Ectodermal cell (in vitro differentiated cells): ENCODE measurements at regions not wholly inside any gene's neighbourhood (a gene's known extent, or its start where the extent isn't known, plus 50 kb on each side); places are given as distances from the start of the nearest gene placed in this dataset.

ENCODE experiments used
- H3K27ac ChIP-seq: 2 replicates; pipeline ENCODE4 v1.7.0; 2013; ENCODE audit warnings: mild to moderate bottlenecking, low read depth, low read length; ENCODE audit not compliant: insufficient read depth, poor library complexity, severe bottlenecking
- H3K27me3 ChIP-seq: 2 replicates; pipeline ENCODE4 v1.7.0; 2013; ENCODE audit warnings: mild to moderate bottlenecking, low read length; ENCODE audit not compliant: insufficient read depth, control insufficient read depth, poor library complexity, severe bottlenecking
- H3K36me3 ChIP-seq: one replicate; pipeline ENCODE4 v1.7.0; 2013; ENCODE audit warnings: low read length; ENCODE audit not compliant: control insufficient read depth, insufficient read depth
- H3K4me1 ChIP-seq: one replicate; pipeline ENCODE4 v1.7.0; 2013; ENCODE audit warnings: low read length; ENCODE audit not compliant: control insufficient read depth, insufficient read depth
- H3K4me3 ChIP-seq: 2 replicates; pipeline ENCODE4 v1.7.0; 2013; ENCODE audit warnings: low read depth, low read length, control low read depth; ENCODE audit not compliant: insufficient read depth
- H3K9me3 ChIP-seq: 2 replicates; pipeline ENCODE4 v1.7.0; 2013; ENCODE audit warnings: mild to moderate bottlenecking, low read length, moderate library complexity; ENCODE audit not compliant: control insufficient read depth
- WGBS, 2 experiments: methylation state at CpG; one replicate each; pipeline ENCODE4 v1.1.7; 2013; ENCODE audit warnings: missing lambda C conversion rate in 2 of 2; 5-methylcytosine and 5-hydroxymethylcytosine counted together

- 85 to 87% methylated on average over 11 of the region's 11 CpGs for WGBS, 2 experiments
- Histone ChIP-seq H3K36me3 (no peaks in the 10 kb centered on the region), H3K4me3 (no peak overlapping the region), H3K9me3 (no peaks in the 10 kb centered on the region), H3K27me3 (no peaks in the 10 kb centered on the region), H3K27ac (no peak overlapping the region), H3K4me1 (no peaks in the 10 kb centered on the region)
These were observed 262.5 kb upstream of the IGF1R start for GRCh38 chr15:98385752-98386381.

DNA sequence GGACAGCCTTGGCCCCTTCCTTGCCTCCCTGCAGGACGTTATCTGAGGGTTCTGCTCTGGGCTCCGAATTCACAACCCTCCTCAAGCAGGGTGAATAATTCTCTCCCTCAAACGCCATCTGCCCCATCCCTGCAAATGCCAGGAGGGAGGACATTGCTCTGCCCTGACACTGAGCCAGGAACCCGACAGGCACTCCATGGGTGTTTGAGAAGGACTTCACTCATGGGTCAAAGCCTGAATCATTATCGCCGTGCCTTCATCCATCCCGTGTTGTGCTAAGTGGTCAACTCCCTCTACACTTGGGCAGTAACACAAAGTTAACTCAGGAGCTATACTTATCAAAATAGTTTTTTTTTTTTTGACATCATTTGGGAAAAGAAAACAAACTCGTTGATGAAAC lies 261.8 kb upstream of the IGF1R start:
- no peak overlapping the region for H3K4me3 ChIP-seq
- WGBS, 2 experiments = 91 to 94% methylated on average over 8 of the region's 8 CpGs
- no peaks in the 10 kb centered on the region for H3K9me3 ChIP-seq

GRCh38 chr15:98387866-98388265 lies 260.5 kb upstream of the IGF1R start:
- 65 to 89% methylated on average over 2 of the region's 2 CpGs for WGBS, 2 experiments
- Histone ChIP-seq H3K4me1 (no peaks in the 10 kb centered on the region), H3K36me3 (no peaks in the 10 kb centered on the region), H3K9me3 (no peaks in the 10 kb centered on the region), H3K27ac (no peak overlapping the region), H3K4me3 (no peak overlapping the region), H3K27me3 (no peaks in the 10 kb centered on the region)

More for the DNA sequence above, 261.8 kb upstream of the IGF1R start:
- Histone ChIP-seq H3K4me1 (no peaks in the 10 kb centered on the region), H3K36me3 (no peaks in the 10 kb centered on the region), H3K27ac (no peak overlapping the region), H3K27me3 (no peaks in the 10 kb centered on the region)

DNA sequence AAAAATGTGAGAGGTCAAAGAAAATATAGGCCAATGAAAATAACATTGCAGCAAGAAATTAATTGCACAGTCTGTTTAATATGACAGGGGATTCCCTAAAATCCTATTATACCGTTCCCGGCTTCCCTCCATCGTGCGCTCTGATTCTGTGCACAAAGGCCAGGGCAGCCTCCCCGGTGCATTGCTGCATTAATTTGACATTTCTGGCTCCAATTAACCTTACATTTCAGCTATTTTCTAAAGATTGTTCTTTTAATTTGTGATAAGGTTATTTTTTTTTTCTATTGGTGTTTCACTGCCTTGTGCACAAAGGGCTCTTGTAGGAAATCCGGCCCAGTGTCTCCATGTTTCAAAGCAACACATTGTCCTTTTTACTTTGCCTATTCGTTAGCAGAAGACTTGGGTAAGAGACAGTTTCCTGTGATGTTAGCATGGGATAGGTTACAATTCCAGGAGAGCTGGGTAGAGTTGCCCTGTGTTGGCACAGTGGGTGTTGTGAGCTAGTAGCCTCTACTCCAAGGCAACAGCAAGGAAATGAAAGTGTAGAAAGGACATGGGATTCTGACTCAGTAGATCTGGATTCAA lies 257.3 kb upstream of the IGF1R start:
- H3K27me3 ChIP-seq = no peaks in the 10 kb centered on the region
- H3K9me3 ChIP-seq = no peaks in the 10 kb centered on the region
- WGBS, 2 experiments = 97 to 99% methylated on average over 7 of the region's 7 CpGs
- no peak overlapping the region for H3K4me3 ChIP-seq
- no peaks in the 10 kb centered on the region for H3K36me3 ChIP-seq
- H3K4me1 ChIP-seq = no peaks in the 10 kb centered on the region
- no peak overlapping the region for H3K27ac ChIP-seq

GRCh38 chr15:98391568-98391967 lies 256.8 kb upstream of the IGF1R start:
- Histone ChIP-seq H3K4me3 (no peak overlapping the region), H3K36me3 (no peaks in the 10 kb centered on the region), H3K9me3 (no peaks in the 10 kb centered on the region), H3K27me3 (no peaks in the 10 kb centered on the region), H3K4me1 (no peaks in the 10 kb centered on the region), H3K27ac (no peak overlapping the region)
- 92 to 93% methylated on average over 7 of the region's 7 CpGs for WGBS, 2 experiments

DNA sequence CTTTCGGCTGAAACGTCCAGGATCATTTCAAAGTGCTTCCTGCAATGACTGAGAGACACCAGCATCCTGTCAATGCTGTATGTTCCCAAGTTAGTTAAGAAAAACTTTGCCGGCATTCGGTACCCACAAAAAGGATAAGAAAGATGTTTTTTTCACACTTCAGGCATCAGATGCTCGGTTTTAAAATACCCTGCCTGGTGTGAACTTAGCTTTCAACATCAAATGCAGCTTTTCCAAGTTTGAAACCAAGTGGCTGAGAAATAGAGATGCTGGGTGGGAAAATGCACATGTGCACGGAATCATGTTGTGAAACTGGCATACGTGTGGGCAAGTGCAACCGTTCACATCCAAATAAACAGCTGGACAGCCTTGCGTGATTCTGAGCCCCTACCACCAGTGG lies 254.9 kb upstream of the IGF1R start:
- Histone ChIP-seq H3K27me3 (no peaks in the 10 kb centered on the region), H3K4me3 (no peak overlapping the region), H3K36me3 (no peaks in the 10 kb centered on the region), H3K27ac (no peak overlapping the region), H3K4me1 (no peaks in the 10 kb centered on the region), H3K9me3 (no peaks in the 10 kb centered on the region)
- WGBS, 2 experiments = 91 to 93% methylated on average over 9 of the region's 9 CpGs

DNA sequence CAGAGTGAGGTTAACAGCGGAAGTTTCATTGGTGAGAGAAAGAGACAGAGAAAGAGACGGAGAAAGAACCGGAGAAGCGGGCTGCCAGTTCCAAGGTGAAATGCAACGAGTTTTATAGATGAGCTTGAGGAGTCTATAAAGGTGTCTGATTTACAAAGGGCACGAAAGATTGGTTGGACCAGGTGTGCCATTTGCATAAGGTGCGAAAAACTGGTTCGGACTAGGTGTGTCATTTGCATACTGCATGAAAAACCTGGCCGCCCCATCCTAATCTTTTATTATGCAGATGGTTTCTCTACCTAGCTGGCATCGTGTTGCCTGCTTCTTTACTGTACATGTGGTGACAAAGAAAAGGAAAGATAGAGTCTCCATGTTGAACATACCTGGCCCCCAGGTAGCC lies 253.8 kb upstream of the IGF1R start:
- no peak overlapping the region for H3K27ac ChIP-seq
- no peak overlapping the region for H3K4me3 ChIP-seq
- H3K36me3 ChIP-seq = no peaks in the 10 kb centered on the region
- no peaks in the 10 kb centered on the region for H3K4me1 ChIP-seq
- H3K27me3 ChIP-seq = no peaks in the 10 kb centered on the region
- 78 to 82% methylated on average over 10 of the region's 10 CpGs for WGBS, 2 experiments
- H3K9me3 ChIP-seq = no peaks in the 10 kb centered on the region

DNA sequence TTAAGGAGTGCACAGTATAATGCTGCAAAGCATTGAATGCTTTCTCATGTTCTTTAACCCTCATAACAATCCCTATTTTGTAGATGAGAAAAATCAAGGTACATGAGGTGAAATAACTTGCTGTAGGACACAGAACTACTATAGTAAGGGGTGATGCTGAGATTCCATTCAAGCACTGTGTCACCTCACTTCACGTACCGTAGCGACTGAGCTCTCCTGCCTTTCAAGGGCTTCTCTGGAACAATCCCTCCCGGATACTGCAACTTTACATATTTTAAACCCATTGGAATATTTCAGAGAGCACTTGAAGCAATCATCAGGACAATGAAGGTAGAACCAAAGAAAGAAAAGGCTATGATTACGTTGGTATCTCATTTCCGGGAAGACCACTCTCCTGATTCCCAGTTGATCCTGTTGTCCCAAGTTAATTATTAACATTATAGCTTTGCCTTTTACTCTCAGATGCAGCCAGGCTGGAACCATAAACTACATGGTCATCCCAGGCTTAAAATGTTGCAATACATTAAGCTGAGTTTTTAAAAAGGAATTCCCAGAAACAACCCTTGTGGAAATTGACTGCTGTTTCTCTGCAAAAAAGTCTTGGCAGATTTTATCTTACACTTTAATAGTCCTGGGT lies 252.2 kb upstream of the IGF1R start:
- 81 to 84% methylated on average over 6 of the region's 6 CpGs for WGBS, 2 experiments

DNA sequence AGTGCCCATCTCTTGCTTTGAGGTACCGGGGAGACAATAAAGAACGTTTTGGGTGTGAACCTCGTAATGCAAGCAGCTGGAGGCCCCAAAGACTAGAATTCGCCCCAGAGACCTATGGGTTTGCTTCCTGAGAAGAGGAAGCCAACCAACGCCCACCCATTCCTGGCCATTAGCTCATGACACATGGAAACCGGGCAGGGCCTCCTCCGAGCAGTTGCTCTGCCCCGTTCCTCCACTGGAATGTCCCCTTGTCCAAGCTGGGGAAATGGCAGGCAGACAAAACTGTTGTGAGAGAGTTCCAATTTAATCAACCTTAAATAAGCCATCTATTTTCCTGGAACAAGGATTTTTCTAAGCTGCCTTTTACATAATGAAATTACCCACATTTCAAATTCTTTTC lies 250.9 kb upstream of the IGF1R start:
- H3K9me3 ChIP-seq = no peaks in the 10 kb centered on the region
- 93% methylated on average over 8 of the region's 8 CpGs for WGBS, 2 experiments
- H3K4me1 ChIP-seq = no peaks in the 10 kb centered on the region
- H3K4me3 ChIP-seq = no peak overlapping the region
- H3K36me3 ChIP-seq = no peaks in the 10 kb centered on the region
- H3K27ac ChIP-seq = no peak overlapping the region
- no peaks in the 10 kb centered on the region for H3K27me3 ChIP-seq

More for the DNA sequence above, 252.2 kb upstream of the IGF1R start:
- Histone ChIP-seq H3K27me3 (no peaks in the 10 kb centered on the region), H3K9me3 (no peaks in the 10 kb centered on the region), H3K4me3 (no peak overlapping the region), H3K27ac (no peak overlapping the region), H3K4me1 (no peaks in the 10 kb centered on the region), H3K36me3 (no peaks in the 10 kb centered on the region)

DNA sequence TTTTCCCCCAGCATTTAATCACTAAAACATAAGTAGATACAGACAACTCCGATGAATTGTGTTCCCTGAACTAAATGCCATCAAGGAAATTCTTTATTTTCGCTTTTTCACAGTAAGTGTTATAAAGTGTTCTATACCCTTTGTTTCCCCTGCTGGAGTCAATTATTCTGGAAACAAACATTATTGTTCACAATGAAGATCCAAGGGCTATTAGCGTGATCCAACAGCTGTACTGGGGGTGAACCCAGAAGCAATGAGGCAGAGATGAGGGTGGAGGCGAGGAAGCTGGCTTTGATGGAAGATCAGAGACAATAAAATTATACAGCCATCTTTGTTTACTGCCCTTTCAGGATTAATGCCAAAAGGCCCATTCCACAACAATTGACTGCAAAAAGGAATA lies 250.3 kb upstream of the IGF1R start:
- Histone ChIP-seq H3K4me3 (no peak overlapping the region), H3K36me3 (no peaks in the 10 kb centered on the region), H3K9me3 (no peaks in the 10 kb centered on the region), H3K27me3 (no peaks in the 10 kb centered on the region), H3K4me1 (no peaks in the 10 kb centered on the region), H3K27ac (no peak overlapping the region)
- WGBS, 2 experiments = 89 to 98% methylated on average over 4 of the region's 4 CpGs
